Activated T-cell treated with anti-CD3 and anti-CD28 coated beads, Interleukin-2, amount 50 U/mL, for 4 hours (primary cell): ENCODE measurements at regions not wholly inside any gene's neighbourhood (a gene's known extent, or its start where the extent isn't known, plus 50 kb on each side); places are given as distances from the start of the nearest gene placed in this dataset.

Experiments used
- ATAC-seq, 2 donors: fragments of 200-7000 bp; cut with Tn5 transposase; one replicate each; pipeline ENCODE4 v1.10.0; 2021
- DNase-seq: peaks from one replicate; pipeline ENCODE4 v3.0.0-alpha.2; 2020
- H3K27me3 Mint-ChIP-seq: one replicate; pipeline ENCODE4 v1.8.0; 2021; ENCODE audit warnings: low read depth, mixed read lengths
- H3K36me3 Mint-ChIP-seq: one replicate; pipeline ENCODE4 v1.8.0; 2022; ENCODE audit warnings: mixed read lengths; ENCODE audit not compliant: insufficient read depth
- H3K4me1 Mint-ChIP-seq: one replicate; pipeline ENCODE4 v1.8.0; 2021; ENCODE audit warnings: low read depth, mixed read lengths
- H3K4me3 Mint-ChIP-seq: one replicate; pipeline ENCODE4 v1.8.0; 2021; ENCODE audit warnings: mild to moderate bottlenecking, moderate library complexity, mixed read lengths
- H3K9me3 Mint-ChIP-seq: one replicate; pipeline ENCODE4 v1.8.0; 2021; ENCODE audit warnings: mixed read lengths

DNA sequence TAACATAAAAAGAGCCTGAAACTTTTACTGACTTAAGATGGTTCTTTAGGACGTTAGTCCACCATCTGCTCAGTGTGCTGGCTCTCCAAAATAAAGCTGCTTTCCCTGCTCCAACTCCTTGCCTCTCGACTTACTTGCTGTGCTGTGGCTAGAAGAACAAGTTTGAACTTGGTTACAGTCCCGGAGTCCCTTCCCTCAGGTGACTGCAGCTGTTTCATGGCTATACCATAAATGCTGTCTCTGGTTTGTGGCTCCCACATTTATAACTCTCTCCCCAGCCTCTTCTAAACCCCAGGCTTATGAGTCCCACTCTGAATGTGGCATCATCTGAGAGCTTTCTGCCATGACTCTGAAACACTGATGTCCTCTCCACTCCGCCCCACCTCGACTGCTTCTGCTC, 166.2 kb upstream of the ADRA1D start:
- Mint-ChIP-seq H3K36me3 (no peaks in the 10 kb centered on the region), H3K9me3 (no peaks in the 10 kb centered on the region), H3K4me3 (no peak overlapping the region), H3K27me3 (peaks cover 8% of the 10 kb centered on the region), H3K4me1 (no peaks in the 10 kb centered on the region)
- ATAC-seq (no peak), DNase-seq (no peak)

DNA sequence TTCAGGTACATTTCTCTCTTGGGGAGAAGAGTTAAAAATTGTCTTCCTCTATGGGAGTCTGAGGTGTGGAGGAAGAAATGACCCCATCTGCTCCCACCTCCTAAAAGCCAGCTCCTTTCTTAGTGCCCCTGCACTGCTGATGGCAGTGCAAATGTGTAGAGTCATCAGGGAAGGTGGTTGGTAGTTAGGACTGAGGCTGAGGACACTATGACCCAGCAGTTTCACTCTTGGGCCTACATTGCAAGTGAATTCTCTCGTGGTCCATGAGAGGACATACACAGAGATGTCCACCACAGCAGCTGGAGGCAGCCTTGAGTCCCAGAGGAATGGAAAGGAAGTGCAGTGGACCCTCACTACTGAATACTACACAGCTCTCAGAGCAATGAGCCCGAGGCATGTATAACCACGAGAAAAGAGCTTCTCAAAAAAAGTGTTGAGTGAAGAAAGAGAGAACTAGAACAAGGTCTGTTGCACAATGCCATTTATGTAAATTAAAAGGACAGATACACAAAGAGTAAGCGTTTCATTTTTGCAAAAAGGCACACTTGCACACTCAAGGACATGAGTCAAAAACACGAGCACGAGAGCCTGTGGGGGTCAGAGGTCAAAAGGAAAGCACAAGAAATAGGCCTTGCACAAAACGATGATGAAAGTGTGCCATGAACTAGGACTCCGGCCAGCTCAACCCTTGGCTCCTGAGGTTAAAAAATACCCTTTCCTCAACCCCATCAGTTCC, 164.4 kb upstream of the ADRA1D start:
- Mint-ChIP-seq H3K36me3 (no peaks in the 10 kb centered on the region), H3K27me3 (peaks cover 6% of the 10 kb centered on the region), H3K4me3 (no peak overlapping the region), H3K4me1 (no peaks in the 10 kb centered on the region), H3K9me3 (no peaks in the 10 kb centered on the region)
- no peak for DNase-seq
- no peak for ATAC-seq

DNA sequence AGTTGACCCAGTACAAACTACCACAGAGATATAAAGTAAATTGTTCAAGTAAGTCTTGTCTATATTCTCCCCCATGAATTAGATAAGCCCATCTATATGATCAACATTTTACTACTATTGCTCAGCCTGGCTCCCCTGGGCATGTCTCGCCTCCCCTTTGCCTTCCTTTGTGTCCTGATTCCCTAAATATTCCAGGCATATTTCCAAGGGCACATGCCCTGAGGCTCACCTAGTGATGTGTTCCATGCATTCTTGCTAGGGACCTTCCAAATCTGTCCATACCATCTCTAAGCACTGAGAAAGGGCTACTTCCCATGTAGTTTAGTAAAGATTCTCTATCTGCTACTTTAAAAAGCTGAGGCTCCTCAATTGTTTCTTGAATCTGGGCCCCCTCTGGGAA, 163.1 kb upstream of the ADRA1D start:
- H3K36me3 Mint-ChIP-seq: no peaks in the 10 kb centered on the region
- H3K4me1 Mint-ChIP-seq: no peaks in the 10 kb centered on the region
- H3K27me3 Mint-ChIP-seq: peaks cover 6% of the 10 kb centered on the region
- H3K9me3 Mint-ChIP-seq: no peaks in the 10 kb centered on the region
- DNase-seq (no peak), ATAC-seq (no peak)
- H3K4me3 Mint-ChIP-seq: no peak overlapping the region

DNA sequence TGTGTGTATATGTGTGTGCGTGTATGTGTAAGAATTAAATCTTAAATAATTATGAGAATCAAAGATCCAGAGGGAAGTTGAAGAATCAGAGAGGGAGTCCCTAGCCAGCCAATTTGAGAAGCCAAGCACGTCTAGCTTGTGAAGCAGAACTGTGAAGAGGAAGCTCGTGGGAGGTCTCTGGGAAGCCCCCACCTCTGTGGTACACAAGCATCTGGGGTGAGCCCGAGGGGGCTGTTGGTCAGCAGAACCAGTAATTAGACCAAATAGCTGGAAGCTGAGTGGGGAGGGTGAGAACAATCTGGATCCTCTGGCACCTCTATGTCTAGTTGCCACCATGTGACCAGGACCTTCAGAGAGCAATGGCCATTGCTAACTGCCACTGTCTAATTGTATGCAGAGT, 162.7 kb upstream of the ADRA1D start:
- H3K4me3 Mint-ChIP-seq: no peak overlapping the region
- ATAC-seq: no peak

DNA sequence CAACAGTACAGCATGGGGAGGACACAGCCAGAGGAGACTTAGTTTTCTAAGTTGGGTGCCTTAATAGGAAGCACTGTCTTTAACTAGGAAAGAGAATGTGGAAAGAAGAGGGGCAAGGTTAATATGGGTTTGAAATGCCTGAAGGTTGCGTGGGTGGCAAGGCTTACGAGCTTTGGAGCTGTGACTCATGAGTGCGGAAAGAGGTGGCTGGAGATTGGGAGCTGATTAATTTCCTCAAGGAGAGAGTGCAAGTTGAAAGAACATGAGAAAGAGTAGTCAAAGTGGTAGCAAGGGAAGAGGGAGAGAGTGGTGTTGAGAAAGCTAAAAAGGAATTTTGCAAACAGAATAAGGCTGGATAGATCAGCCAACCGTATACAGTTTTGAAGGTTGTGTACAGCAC, 157.5 kb upstream of the ADRA1D start:
- DNase-seq: no peak
- no peak for ATAC-seq
- no peaks in the 10 kb centered on the region for H3K36me3 Mint-ChIP-seq
- peaks cover 13% of the 10 kb centered on the region for H3K27me3 Mint-ChIP-seq
- no peaks in the 10 kb centered on the region for H3K4me1 Mint-ChIP-seq
- no peaks in the 10 kb centered on the region for H3K9me3 Mint-ChIP-seq
- H3K4me3 Mint-ChIP-seq: no peak overlapping the region

More for the DNA sequence above, 162.7 kb upstream of the ADRA1D start:
- DNase-seq: no peak
- no peaks in the 10 kb centered on the region for H3K36me3 Mint-ChIP-seq
- no peaks in the 10 kb centered on the region for H3K9me3 Mint-ChIP-seq
- no peaks in the 10 kb centered on the region for H3K4me1 Mint-ChIP-seq
- peaks cover 6% of the 10 kb centered on the region for H3K27me3 Mint-ChIP-seq

DNA sequence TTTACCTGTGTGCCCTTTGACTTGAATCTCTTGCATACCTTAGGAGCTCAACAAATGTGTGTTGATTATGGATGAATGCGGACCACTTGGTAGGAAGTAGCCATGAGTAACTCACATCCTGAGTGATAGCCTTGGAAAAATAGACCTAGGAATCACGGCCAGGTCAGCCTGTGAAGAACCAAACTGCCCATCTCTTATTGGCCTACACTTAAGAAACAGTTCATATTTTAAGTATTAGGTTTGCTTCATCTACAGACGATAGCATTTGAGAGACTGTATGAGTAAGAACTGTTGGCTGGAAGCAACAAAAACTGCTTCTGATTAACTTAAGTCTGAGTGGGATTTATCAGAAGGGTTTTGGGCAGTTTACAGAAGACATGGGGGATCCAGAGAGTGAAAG, 152.5 kb upstream of the ADRA1D start:
- H3K9me3 Mint-ChIP-seq: peaks cover 11% of the 10 kb centered on the region
- H3K4me1 Mint-ChIP-seq: no peaks in the 10 kb centered on the region
- no peak for DNase-seq
- H3K27me3 Mint-ChIP-seq: peaks cover 38% of the 10 kb centered on the region
- no peak for ATAC-seq
- no peak overlapping the region for H3K4me3 Mint-ChIP-seq
- no peaks in the 10 kb centered on the region for H3K36me3 Mint-ChIP-seq

DNA sequence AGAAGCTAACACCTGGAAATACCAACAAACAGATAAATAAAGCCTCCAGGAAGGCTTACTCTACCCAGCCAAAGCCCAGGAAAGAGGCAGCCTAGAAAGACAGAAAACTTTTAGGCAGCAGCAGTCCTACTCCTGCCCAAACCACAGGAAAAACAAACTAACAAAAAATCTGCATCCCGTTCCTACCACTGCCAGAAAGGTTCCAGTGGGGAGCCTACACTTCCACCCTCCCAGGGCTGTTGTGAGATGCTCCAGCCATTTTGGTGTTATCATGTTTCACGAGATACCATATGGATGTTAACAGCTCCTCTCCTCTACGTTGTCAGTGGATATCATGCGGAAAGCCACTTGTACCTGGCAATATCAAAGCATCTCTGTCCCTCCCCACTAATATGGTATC, 135.9 kb upstream of the ADRA1D start:
- DNase-seq (no peak), ATAC-seq (no peak)
- no peaks in the 10 kb centered on the region for H3K4me1 Mint-ChIP-seq
- no peak overlapping the region for H3K4me3 Mint-ChIP-seq
- H3K27me3 Mint-ChIP-seq: peaks cover 32% of the 10 kb centered on the region
- no peaks in the 10 kb centered on the region for H3K36me3 Mint-ChIP-seq
- H3K9me3 Mint-ChIP-seq: no peaks in the 10 kb centered on the region

DNA sequence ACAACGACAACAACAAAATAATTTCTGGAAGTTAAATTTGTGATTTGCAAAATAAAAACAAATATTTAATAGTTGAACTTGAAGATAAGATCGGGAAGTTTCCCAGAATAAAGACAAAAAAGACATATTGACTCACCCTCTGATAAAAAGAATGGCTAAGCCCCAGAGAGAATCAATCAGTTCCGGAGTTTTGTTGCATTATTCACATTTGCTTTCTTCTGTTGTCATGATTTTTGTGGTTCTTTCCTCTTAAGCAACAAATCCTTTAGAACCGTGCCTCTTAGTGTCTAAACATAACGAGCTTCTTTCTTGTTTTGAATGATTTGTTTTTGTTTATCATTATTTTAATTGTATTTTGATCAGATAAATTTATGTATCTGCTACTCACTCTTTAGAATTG, 134.9 kb upstream of the ADRA1D start:
- H3K9me3 Mint-ChIP-seq: no peaks in the 10 kb centered on the region
- H3K27me3 Mint-ChIP-seq: peaks cover 35% of the 10 kb centered on the region
- ATAC-seq: no peak

DNA sequence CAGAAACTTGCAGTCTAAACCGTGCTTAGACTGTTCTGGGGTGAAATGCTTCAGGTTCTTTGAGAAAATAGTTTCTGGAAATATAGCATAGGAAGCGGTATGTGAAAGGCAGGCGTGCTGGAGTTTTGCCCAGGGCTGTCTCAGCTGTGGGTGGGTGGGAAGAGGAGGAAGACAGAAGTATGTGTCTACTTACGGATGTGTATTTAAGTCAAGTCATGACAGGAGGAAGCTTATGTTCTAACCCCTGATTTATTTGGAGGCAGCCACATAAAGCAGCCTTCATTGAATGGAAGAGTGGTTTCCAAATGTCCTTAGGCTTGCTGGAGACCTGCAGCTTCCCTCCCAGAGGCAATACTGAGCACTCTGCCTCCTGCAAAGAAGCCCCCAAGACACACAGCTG, 126.8 kb upstream of the ADRA1D start:
- no peaks in the 10 kb centered on the region for H3K9me3 Mint-ChIP-seq
- no peaks in the 10 kb centered on the region for H3K36me3 Mint-ChIP-seq
- H3K4me3 Mint-ChIP-seq: no peak overlapping the region
- ATAC-seq: no peak
- DNase-seq: no peak
- H3K27me3 Mint-ChIP-seq: peaks cover 25% of the 10 kb centered on the region
- no peaks in the 10 kb centered on the region for H3K4me1 Mint-ChIP-seq

More for the DNA sequence above, 134.9 kb upstream of the ADRA1D start:
- DNase-seq: no peak
- Mint-ChIP-seq H3K4me3 (no peak overlapping the region), H3K4me1 (no peaks in the 10 kb centered on the region), H3K36me3 (no peaks in the 10 kb centered on the region)

DNA sequence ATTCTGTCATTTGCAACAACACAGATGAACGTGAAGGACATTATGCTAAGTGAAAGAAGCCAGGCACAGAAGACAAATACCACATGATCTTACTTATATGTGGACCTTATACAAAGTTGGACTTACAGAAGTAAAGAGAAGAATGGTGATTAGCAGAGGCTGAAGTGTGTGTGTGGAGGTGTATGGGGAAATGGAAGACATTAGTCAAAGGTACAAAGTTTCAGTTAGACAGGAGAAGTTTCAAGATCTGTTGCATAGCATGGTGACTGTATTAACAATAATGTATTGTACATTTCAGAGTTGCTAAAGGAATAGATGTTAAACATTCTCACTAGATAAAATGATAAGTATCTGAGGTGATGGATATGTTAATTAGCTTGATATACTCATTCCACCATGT, 124.4 kb upstream of the ADRA1D start:
- Mint-ChIP-seq H3K9me3 (no peaks in the 10 kb centered on the region), H3K36me3 (no peaks in the 10 kb centered on the region), H3K4me3 (no peak overlapping the region), H3K4me1 (peaks cover 18% of the 10 kb centered on the region), H3K27me3 (peaks cover 14% of the 10 kb centered on the region)
- ATAC-seq (no peak), DNase-seq (no peak)

DNA sequence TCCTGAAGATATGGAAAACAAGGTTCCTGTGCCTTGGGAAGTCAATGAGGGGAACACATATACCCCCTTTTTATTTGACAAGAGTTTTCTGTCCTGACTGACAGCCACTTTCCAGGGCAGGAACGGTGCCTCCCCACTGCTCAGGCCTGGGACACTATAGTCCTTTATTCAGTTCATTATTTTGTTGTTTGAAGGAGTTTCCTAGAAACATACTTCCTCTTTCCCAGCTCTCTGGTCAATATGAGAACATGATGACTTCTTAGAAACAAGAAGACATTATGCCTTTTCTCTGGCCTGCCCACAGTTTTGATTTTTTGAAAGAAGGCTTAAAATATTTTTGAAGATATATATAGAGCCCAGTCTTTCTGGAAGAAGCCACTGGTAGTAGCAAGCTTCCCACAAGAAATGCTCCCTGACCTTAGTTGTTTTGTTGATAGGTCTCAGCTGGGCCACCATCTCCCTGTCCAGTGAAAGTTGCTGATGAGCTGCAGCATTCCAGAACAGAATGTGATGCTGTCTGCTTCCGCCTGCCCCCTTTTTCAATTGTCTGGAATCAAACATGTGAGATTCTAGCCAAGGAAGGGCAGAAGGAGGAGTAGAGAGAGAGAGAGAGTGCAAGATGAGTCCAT, 122.7 kb upstream of the ADRA1D start:
- H3K9me3 Mint-ChIP-seq: no peaks in the 10 kb centered on the region
- ATAC-seq (no peak), DNase-seq (no peak)
- no peak overlapping the region for H3K4me3 Mint-ChIP-seq
- peaks cover 18% of the 10 kb centered on the region for H3K4me1 Mint-ChIP-seq
- H3K27me3 Mint-ChIP-seq: peaks cover 10% of the 10 kb centered on the region
- H3K36me3 Mint-ChIP-seq: no peaks in the 10 kb centered on the region

DNA sequence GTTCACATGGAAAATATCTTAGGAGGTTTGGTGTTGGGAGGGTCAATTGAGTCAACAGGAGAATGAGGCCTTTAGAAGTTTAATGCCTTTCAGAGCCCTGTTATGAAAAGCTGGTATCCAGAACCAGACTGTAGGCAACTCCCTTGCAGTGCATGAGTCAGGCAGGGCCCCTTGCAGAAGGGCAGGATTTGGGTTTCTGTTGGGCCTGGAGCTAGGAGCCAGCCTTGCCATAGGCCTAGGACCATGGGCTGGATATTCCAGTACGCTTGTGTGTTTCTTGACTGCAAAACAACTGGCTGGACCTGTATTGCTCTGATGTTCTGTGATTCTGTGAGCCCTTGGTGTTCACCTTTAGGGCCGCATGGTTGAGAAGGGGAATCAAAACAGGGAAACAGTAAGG, 121.8 kb upstream of the ADRA1D start:
- ATAC-seq: no peak
- no peaks in the 10 kb centered on the region for H3K36me3 Mint-ChIP-seq
- no peak for DNase-seq
- peaks cover 18% of the 10 kb centered on the region for H3K4me1 Mint-ChIP-seq
- H3K4me3 Mint-ChIP-seq: no peak overlapping the region
- no peaks in the 10 kb centered on the region for H3K9me3 Mint-ChIP-seq
- H3K27me3 Mint-ChIP-seq: peaks cover 5% of the 10 kb centered on the region

DNA sequence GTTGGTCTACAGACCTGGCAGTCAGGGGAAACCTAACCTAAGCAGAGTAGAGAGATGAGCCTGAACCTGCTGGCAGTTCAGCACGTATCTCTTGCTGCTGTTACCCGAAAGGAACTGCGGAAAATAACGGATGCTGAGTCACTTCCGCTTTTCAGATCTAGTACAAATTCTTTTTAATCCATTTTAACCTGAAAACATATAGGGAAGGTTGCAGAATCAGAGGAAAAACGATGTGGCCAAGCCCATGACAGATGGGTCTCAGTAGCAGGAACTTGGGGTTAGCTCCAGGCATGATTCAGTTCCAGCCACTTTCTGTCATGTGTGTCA, 120.7 kb upstream of the ADRA1D start:
- DNase-seq (no peak), ATAC-seq (peak; percentile 80 to 83)
- Mint-ChIP-seq H3K36me3 (no peaks in the 10 kb centered on the region), H3K4me3 (peak overlapping the region; percentile 4), H3K27me3 (no peaks in the 10 kb centered on the region), H3K9me3 (no peaks in the 10 kb centered on the region), H3K4me1 (peaks cover 18% of the 10 kb centered on the region)

DNA sequence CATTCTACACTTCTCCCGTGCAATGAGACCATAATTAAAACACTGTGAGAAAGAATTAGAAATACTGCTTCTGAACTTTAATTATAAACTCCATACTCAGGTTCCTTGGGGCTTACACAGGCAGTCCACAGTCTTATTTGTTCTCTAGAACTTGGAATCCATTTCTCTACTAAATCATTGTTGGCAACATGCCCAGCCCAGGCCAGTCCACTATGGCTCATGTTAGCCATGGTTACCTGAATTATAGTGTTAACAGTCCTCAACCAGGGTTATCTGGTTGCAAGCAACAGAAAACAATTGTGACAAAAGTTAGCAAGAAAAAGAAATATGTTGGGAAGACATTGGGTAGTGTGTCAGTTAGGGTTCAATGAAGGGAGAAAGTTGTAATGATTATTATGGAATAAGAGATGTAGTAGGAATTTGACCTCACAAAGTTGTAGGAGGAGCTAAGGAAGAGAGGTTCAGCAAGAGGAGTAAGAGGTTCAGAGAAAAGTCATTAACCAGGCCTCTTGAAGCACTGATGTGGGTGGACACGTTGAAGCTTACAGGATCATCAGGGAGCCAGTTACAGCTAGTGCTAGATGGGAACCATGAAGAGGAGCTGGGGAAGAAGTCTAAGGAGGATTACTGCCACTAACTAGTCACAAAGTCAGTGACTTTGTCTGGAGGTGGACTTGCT, 120.2 kb upstream of the ADRA1D start:
- no peaks in the 10 kb centered on the region for H3K36me3 Mint-ChIP-seq
- peaks cover 18% of the 10 kb centered on the region for H3K4me1 Mint-ChIP-seq
- no peaks in the 10 kb centered on the region for H3K9me3 Mint-ChIP-seq
- H3K27me3 Mint-ChIP-seq: no peaks in the 10 kb centered on the region
- H3K4me3 Mint-ChIP-seq: peak overlapping the region; percentile 4
- DNase-seq (no peak), ATAC-seq (peak in 1 of 2 donors; percentile 20)

DNA sequence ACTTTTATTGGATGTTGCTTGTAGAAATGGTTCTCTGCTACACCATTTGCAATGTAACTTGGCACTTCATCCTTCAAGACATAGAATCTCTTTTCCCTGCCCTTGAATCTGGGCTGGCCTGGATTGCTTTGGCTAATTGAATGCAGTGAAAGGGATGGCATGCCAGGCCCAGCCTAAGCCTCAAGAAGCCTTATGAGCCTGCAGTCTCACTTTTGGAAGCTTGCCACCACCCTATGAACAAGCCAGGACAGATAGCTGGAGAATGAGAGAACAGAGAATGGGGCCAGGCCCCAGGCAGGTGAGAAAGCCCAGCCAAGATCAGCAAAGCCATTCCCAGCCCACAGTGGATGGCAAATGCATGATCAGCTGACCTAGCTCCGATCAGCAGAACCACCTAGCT, 117.0 kb upstream of the ADRA1D start:
- H3K4me1 Mint-ChIP-seq: peaks cover 18% of the 10 kb centered on the region
- ATAC-seq (no peak), DNase-seq (no peak)
- H3K9me3 Mint-ChIP-seq: no peaks in the 10 kb centered on the region
- H3K4me3 Mint-ChIP-seq: no peak overlapping the region
- no peaks in the 10 kb centered on the region for H3K27me3 Mint-ChIP-seq
- H3K36me3 Mint-ChIP-seq: no peaks in the 10 kb centered on the region
